GM12878 (cell line): ENCODE measurements at regions not wholly inside any gene's neighbourhood (a gene's known extent, or its start where the extent isn't known, plus 50 kb on each side); places are given as distances from the start of the nearest gene placed in this dataset.

Experiments used
- ATAC-seq: fragments of 200-7000 bp; cut with Tn5 transposase; 3 replicates; pipeline ENCODE4 v1.9.1; 2020; ENCODE audit warnings: mild to moderate bottlenecking, moderate library complexity
- BruUV-seq: library from RNA; stranded (reverse); fragments of 400-500 nt; replicated peaks from 2 replicates; lab custom pipeline; 2021; lab: Mats Ljungman, UMichigan
- CTCF ChIA-PET: fragments of 300-600 bp; sonication (Branson Sonifier 250); formaldehyde crosslinking; extraction: SDS; loops from one replicate; lab custom pipeline; 2021; ENCODE audit warnings: inconsistent platforms; lab: Yijun Ruan, JAX
- POLR2A ChIA-PET: fragments of 350-600 bp; formaldehyde crosslinking; extraction: SDS; loops from one replicate; lab custom pipeline; 2021; ENCODE audit warnings: inconsistent platforms; lab: Charles Lee
- RAD21 ChIA-PET: fragments of 300-600 bp; sonication (Branson Sonifier 250); formaldehyde crosslinking; loops from one replicate; lab custom pipeline; 2023; ENCODE audit warnings: antibody characterized with exemption; ENCODE audit not compliant: unreplicated experiment; lab: Charles Lee
- SMC1A ChIA-PET: fragments of 300-600 bp; sonication (Branson Sonifier 250); formaldehyde crosslinking; loops from one replicate; lab custom pipeline; 2023; ENCODE audit not compliant: unreplicated experiment, uncharacterized antibody; lab: Charles Lee
- DNase-seq: peaks from one replicate; pipeline ENCODE4 v3.0.0-alpha.2; 2011; ENCODE audit warnings: low read depth, low spot score
- FAIRE-seq: peaks from 3 replicates; lab custom pipeline; 2011; peaks lifted over from hg19 to GRCh38; lab: Jason Lieb, UNC
- H2AFZ ChIP-seq: 2 replicates; pipeline ENCODE4 v1.6.0; 2011; ENCODE audit warnings: low read depth, low read length, control low read depth; ENCODE audit not compliant: control insufficient read depth
- H3K27ac ChIP-seq: 2 replicates; pipeline ENCODE4 v1.5.1; 2011; ENCODE audit warnings: control low read depth; ENCODE audit not compliant: control insufficient read depth, insufficient read depth
- H3K27me3 ChIP-seq, 2 experiments: replicated peaks in 1 of 2; 2 replicates each; pipeline versions ENCODE4 v1.6.0 to v1.6.1; 2011; ENCODE audit warnings: low read length in 1 of 2; ENCODE audit not compliant: control insufficient read depth in 2 of 2, insufficient read depth in 2 of 2
- H3K36me3 ChIP-seq, 2 experiments: 2 replicates each; pipeline ENCODE4 v1.5.1; 2011; ENCODE audit warnings: low read length in 1 of 2; ENCODE audit not compliant: control insufficient read depth in 2 of 2, insufficient read depth in 2 of 2
- H3K4me1 ChIP-seq: 2 replicates; pipeline ENCODE4 v1.6.1; 2011; ENCODE audit warnings: mild to moderate bottlenecking, low read length, moderate library complexity, mixed read lengths; ENCODE audit not compliant: control insufficient read depth, insufficient read depth
- H3K4me2 ChIP-seq: 2 replicates; pipeline ENCODE4 v1.6.0; 2011; ENCODE audit warnings: control low read depth; ENCODE audit not compliant: control insufficient read depth, insufficient read depth
- H3K4me3 ChIP-seq: fragments of 200-600 bp; sonication (generic); 2 replicates; pipeline ENCODE4 v1.5.1; 2016
- H3K79me2 ChIP-seq: 2 replicates; pipeline ENCODE4 v1.6.0; 2011; ENCODE audit warnings: low read length; ENCODE audit not compliant: control insufficient read depth, insufficient read depth
- H3K9ac ChIP-seq: 2 replicates; pipeline ENCODE4 v1.8.0; 2011; ENCODE audit warnings: low read length, control low read depth, mixed read lengths; ENCODE audit not compliant: control insufficient read depth, insufficient read depth
- H3K9me3 ChIP-seq: replicated peaks from 3 replicates; pipeline ENCODE4 v1.5.1; 2011; ENCODE audit warnings: mild to moderate bottlenecking, low read length; ENCODE audit not compliant: control insufficient read depth, insufficient read depth
- H4K20me1 ChIP-seq: 2 replicates; pipeline ENCODE4 v1.6.0; 2011; ENCODE audit not compliant: control insufficient read depth, insufficient read depth
- ATF3 ChIP-seq: IDR thresholded peaks from 2 replicates; pipeline ENCODE4 v1.6.1; 2011; ENCODE audit warnings: low read depth, mild to moderate bottlenecking, low read length, moderate library complexity, borderline replicate concordance; ENCODE audit errors: extremely low read depth
- CREM ChIP-seq: IDR thresholded peaks from 2 replicates; pipeline ENCODE4 v1.6.1; 2014; ENCODE audit warnings: antibody characterized with exemption, low read depth
- EGR1 ChIP-seq, 2 experiments: IDR thresholded peaks; 1 replicate in 1 of 2; 2 replicates in 1 of 2; pipeline ENCODE4 v1.6.1; 2011 to 2012; ENCODE audit warnings: low read depth in 2 of 2, low read length in 2 of 2, borderline replicate concordance in 1 of 2, mild to moderate bottlenecking in 1 of 2, moderate library complexity in 1 of 2
- HCFC1 ChIP-seq: fragments of 150-350 bp; IDR thresholded peaks from 2 replicates; pipeline ENCODE4 v1.6.1; 2014; ENCODE audit warnings: low read length
- MTA3 ChIP-seq: IDR thresholded peaks from 2 replicates; pipeline ENCODE4 v1.6.1; 2012; ENCODE audit warnings: low read length, inconsistent platforms, borderline replicate concordance
- NKRF ChIP-seq: fragments of 450-650 bp; conservative IDR thresholded peaks from 2 replicates; pipeline ENCODE4 v1.6.1; 2017; ENCODE audit warnings: mild to moderate bottlenecking, moderate library complexity
- NR2C2 ChIP-seq: IDR thresholded peaks from 2 replicates; pipeline ENCODE4 v1.6.1; 2011; ENCODE audit warnings: borderline replicate concordance, low read depth; ENCODE audit not compliant: control insufficient read depth, insufficient read length
- RELB ChIP-seq: fragments of 450-650 bp; IDR thresholded peaks from 2 replicates; pipeline ENCODE4 v1.6.1; 2017; ENCODE audit warnings: low read depth, mild to moderate bottlenecking, moderate library complexity
- RFX5 ChIP-seq: IDR thresholded peaks from 2 replicates; pipeline ENCODE4 v1.6.1; 2011; ENCODE audit warnings: low read depth, low read length, improper control_type of control experiment
- TARDBP ChIP-seq: IDR thresholded peaks from 2 replicates; pipeline ENCODE4 v1.6.1; 2016; ENCODE audit warnings: borderline replicate concordance
- TBL1XR1 ChIP-seq: IDR thresholded peaks from 2 replicates; pipeline ENCODE4 v1.6.1; 2012; ENCODE audit warnings: low read depth, low read length, improper control_type of control experiment
- YBX1 ChIP-seq: fragments of 450-650 bp; IDR thresholded peaks from 2 replicates; pipeline ENCODE4 v1.6.1; 2016; ENCODE audit warnings: antibody characterized with exemption
- WGBS: methylation state at CpG from one replicate; pipeline ENCODE4 v1.1.6; 2016; ENCODE audit warnings: low lambda C conversion rate; ENCODE audit not compliant: insufficient replicate concordance, insufficient coverage; ENCODE audit errors: missing lambda C conversion rate; 5-methylcytosine and 5-hydroxymethylcytosine counted together
- in situ Hi-C: fragments of 300-500 bp; cut with MboI; formaldehyde crosslinking; loops from 9 replicates; pipeline ENCODE4 v1.14.3; 2018; ENCODE audit warnings: mixed read lengths
- intact Hi-C: fragments of 100-400 bp; cut with micrococcal nuclease; formaldehyde crosslinking; loops from one replicate; pipeline ENCODE4 v1.14.2; 2022; ENCODE audit not compliant: unreplicated experiment

- intact Hi-C loops, result no loop called here
- ChIA-PET CTCF (interaction anchor here (0.6 to 1.0 kb wide), 2 partner anchors 180 to 424 kb away, joined by 3 read pairs; no protein-coding TSS in a partner anchor), SMC1A (no interaction called here), RAD21 (no interaction called here), POLR2A (no interaction called here)
- ATAC-seq (no peak), FAIRE-seq (no peak), DNase-seq (no peak)
- Histone ChIP-seq H3K9me3 (no peaks in the 10 kb centered on the region), H4K20me1 (no peaks in the 10 kb centered on the region), H2AFZ (no peak overlapping the region), H3K27ac (no peak overlapping the region), H3K27me3 (no peaks in the 10 kb centered on the region), H3K4me3 (no peak overlapping the region), H3K4me1 (no peaks in the 10 kb centered on the region), H3K79me2 (no peaks in the 10 kb centered on the region), H3K36me3 (no peaks in the 10 kb centered on the region), H3K4me2 (no peak overlapping the region), H3K9ac (no peak overlapping the region)
- no peak for TF ChIP-seq HCFC1
- no peak for TF ChIP-seq RFX5
- no peak for TF ChIP-seq ATF3
- TF ChIP-seq RELB, result no peak
- no peak for TF ChIP-seq NR2C2
- no peak for TF ChIP-seq NKRF
- no peak for TF ChIP-seq EGR1 (IDR thresholded peaks at IDR 0.05; ENCODE audit: borderline replicate concordance in 1 of 2, low read depth in 2 of 2, low read length in 2 of 2)
- no peak for TF ChIP-seq MTA3
- no peak for TF ChIP-seq TBL1XR1
- TF ChIP-seq CREM, result no peak
- TF ChIP-seq YBX1, result no peak
- TF ChIP-seq TARDBP, result no peak
- WGBS, result 54% methylated on average over 5 of the region's 5 CpGs
- no TSS peak for BruUV-seq
- in situ Hi-C loops, result no loop called here
Observed at GRCh38 chr4:36006226-36006625, 238.1 kb downstream of the ARAP2 start.
